ENCODE measurements at regions not wholly inside any gene's neighbourhood (a gene's known extent, or its start where the extent isn't known, plus 50 kb on each side); places are given as distances from the start of the nearest gene placed in this dataset.
"Not testable (repeated sequence)": the region's sequence is repeated elsewhere in the genome, so short reads cannot be mapped to it uniquely, and the experiment has no call there.

DNA sequence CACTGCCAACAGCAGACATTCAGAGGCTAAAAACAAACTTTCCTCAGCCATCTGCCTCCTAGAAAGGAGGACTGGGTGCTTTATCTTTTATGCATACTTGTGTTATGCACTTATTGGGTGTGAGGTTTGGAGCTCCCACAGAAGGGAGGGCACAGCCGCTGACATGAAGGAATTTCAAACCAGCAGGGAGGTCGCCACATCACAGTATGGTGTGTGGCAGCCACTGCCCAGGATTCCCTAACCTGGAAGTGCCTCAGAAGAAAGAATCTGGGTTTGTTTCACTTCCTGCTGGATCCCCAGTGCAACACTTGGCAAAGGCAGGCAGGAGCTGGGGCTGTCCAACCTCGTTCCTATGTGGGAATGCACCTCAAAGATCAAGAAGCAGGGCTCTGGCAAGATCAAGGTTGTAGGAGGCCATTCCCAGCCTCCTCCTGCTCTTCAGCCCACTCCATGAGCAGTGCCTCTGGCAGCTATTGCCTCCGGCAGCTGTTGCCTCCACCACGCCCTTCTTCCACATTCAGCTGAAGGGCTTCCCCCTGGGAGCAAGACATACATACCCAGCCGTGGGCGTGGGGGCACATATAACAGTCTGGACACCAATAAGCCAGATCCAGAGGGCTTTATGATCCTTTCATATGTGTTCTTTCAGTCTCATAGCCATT is 109.0 kb upstream of the MAMLD1 start:
- Mint-ChIP-seq H3K4me1 (peaks cover 6% of the 10 kb centered on the region), H3K27me3 (no peaks in the 10 kb centered on the region), H3K27ac (no peak overlapping the region), H3K36me3 (ENCODE audit: low read depth) (no peaks in the 10 kb centered on the region), H3K4me3 (no peak overlapping the region), H3K9me3 (no peaks in the 10 kb centered on the region)
- intact Hi-C loops (cut with micrococcal nuclease), result no loop called here
- DNase-seq, result no peak

DNA sequence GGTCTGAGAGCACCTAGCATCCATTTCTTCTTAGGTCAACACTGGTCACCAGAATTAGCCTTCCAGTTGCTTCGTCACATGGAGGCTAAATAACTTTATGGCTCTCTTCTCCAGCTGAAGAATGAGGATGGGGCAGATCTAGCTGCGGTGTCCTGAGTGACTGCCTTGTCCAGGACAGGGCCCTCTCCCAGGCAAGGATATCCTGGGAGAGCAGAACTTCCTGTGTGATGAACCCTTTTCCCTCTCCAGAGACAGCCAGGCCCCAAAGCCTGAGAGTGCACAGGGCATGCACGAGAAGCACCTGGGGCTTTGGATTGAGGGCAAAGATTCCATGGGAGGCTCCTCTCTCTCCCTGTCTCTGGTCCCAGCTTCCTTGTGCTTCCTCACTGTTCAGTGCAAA is 108.2 kb upstream of the MAMLD1 start:
- no peaks in the 10 kb centered on the region for H3K9me3 Mint-ChIP-seq
- peaks cover 6% of the 10 kb centered on the region for H3K4me1 Mint-ChIP-seq
- no peak for DNase-seq
- no peak overlapping the region for H3K27ac Mint-ChIP-seq
- H3K4me3 Mint-ChIP-seq, result no peak overlapping the region
- intact Hi-C loops (cut with micrococcal nuclease), result no loop called here
- no peaks in the 10 kb centered on the region for H3K27me3 Mint-ChIP-seq
- H3K36me3 Mint-ChIP-seq (ENCODE audit: low read depth), result no peaks in the 10 kb centered on the region

DNA sequence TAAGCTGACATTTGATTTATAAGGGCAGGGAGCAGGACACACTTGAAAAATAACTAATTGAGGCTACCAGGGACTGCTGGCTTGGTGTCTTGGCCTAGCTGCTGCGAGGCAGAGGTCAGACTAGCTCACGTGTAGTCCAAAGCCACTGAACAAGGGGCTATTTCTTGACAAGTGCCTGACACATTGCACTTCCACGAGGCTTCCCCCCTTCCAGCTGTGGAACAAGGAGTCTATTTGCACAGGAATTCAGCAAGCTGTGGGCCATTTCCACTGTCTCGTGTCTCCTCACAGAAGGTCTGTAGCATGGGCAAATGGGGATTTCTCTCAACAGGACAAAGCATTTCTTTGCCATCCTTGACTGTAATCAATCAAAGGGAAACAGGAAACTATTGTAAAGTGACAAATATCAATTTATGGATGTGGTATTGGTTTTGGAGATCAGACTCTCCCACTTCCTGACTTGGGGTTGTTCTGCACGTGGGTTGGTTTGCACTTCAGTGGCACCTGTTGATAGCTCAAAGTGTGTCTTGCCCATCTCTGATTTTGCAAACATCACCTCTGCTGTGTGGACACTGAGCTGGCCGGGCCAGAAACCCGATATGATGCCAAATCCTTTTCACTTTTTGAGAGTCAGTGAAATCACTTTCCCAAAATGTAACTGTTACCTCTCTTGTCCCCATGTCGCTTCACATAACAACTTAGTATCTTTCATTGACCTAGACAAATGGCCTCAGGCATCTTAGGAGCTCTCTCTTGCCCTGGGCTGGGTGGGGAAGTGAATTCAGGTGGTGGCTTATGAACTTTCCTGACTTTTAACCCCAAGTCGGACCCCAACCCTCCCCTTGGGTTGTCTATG is 107.4 kb upstream of the MAMLD1 start:
- intact Hi-C loops (cut with micrococcal nuclease), result no loop called here
- Mint-ChIP-seq H3K36me3 (ENCODE audit: low read depth) (no peaks in the 10 kb centered on the region), H3K27me3 (no peaks in the 10 kb centered on the region), H3K4me1 (peaks cover 6% of the 10 kb centered on the region), H3K9me3 (no peaks in the 10 kb centered on the region), H3K4me3 (no peak overlapping the region), H3K27ac (no peak overlapping the region)
- DNase-seq, result no peak

DNA sequence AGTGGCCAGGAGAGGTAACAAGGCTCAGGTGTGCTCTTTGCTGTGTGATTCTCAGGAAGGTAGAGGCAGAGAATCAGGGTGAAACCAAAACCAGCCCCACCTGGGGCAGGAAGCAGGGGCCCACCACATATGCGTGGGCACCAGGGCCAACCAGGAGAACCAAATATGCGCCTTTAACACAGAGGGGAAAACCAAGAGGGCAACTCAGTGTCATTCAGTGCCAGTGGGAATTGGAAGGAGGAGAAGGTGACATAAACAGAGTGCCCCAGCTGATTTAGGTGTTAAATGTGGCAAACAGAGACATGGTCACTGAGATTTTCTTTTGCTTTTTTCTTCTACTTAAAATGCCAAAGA is 106.8 kb upstream of the MAMLD1 start:
- Mint-ChIP-seq H3K36me3 (ENCODE audit: low read depth) (no peaks in the 10 kb centered on the region), H3K4me1 (peaks cover 6% of the 10 kb centered on the region), H3K27me3 (no peaks in the 10 kb centered on the region), H3K27ac (no peak overlapping the region), H3K4me3 (no peak overlapping the region), H3K9me3 (no peaks in the 10 kb centered on the region)
- DNase-seq, result no peak
- intact Hi-C loops (cut with micrococcal nuclease), result no loop called here

- H3K4me1 Mint-ChIP-seq, result peaks cover 6% of the 10 kb centered on the region
- no peaks in the 10 kb centered on the region for H3K36me3 Mint-ChIP-seq (ENCODE audit: low read depth)
- intact Hi-C loops (cut with micrococcal nuclease), result no loop called here
- no peak for DNase-seq
- H3K9me3 Mint-ChIP-seq, result no peaks in the 10 kb centered on the region
- no peaks in the 10 kb centered on the region for H3K27me3 Mint-ChIP-seq
- no peak overlapping the region for H3K27ac Mint-ChIP-seq
- H3K4me3 Mint-ChIP-seq, result no peak overlapping the region
Measured at GRCh38 chrX:150257353-150258175, 105.6 kb upstream of the MAMLD1 start.

DNA sequence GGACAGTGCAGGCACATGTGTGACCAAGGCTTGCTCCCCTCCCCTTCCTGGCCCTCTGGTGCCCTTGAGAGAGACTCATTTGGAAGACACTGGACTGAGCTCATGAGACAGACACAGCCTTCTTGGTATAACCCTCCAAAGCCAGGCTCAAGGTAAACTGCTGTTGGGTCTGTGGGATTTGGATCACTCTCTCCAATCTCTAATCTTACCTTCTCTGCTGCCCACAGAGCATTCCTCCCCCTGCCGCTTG is 105.0 kb upstream of the MAMLD1 start:
- Mint-ChIP-seq H3K9me3 (no peaks in the 10 kb centered on the region), H3K36me3 (ENCODE audit: low read depth) (no peaks in the 10 kb centered on the region), H3K4me1 (peaks cover 6% of the 10 kb centered on the region), H3K27me3 (peaks cover 3% of the 10 kb centered on the region), H3K27ac (no peak overlapping the region), H3K4me3 (no peak overlapping the region)
- DNase-seq, result no peak
- intact Hi-C loops (cut with micrococcal nuclease), result no loop called here

DNA sequence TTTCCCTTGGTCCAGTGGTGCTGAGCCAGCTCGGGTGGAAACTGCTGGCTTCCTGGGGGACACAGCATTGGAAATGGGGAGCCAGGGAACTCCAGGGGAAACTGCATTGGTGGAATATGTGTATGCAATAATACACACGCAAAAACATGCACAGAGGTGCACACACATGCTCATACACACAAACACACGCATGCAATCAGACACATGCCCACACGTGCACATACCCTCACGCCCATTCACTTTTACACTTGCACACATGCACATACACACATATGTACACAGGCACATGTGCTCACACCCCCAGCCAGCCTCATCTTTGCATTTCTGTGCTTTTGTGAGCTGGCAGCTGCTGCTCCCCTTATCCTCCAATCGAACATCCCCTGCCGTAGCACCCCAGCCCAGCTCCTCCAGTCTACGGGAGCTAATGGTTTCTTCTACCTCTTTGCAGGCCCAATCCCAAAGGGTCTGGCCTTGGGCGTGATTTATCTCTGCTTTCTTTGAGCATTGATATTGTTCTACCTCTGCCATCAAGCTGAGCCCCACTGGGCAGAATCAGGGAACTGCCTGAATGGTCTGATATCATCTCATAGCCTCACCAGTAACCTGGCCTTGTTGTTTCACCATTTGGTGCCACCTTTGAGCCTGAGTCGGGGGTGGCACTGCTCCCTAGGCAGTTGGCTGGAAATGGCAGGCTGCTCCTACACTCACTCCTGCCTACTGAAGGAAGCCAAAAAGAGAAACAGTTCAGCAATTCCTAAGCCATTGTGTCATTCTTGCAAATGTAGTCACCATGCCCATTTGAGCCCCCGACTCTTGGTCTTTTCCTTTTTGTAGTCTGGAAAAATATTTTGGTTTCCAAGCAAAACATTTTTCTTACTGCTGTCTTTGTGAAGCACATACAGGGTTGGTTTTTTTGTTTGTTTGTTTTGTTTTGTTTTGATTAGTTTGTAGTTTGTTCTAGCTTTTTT is 104.4 kb upstream of the MAMLD1 start:
- DNase-seq, result no peak
- no peaks in the 10 kb centered on the region for H3K36me3 Mint-ChIP-seq (ENCODE audit: low read depth)
- H3K27ac Mint-ChIP-seq, result no peak overlapping the region
- H3K4me3 Mint-ChIP-seq, result no peak overlapping the region
- H3K27me3 Mint-ChIP-seq, result peaks cover 3% of the 10 kb centered on the region
- intact Hi-C loops (cut with micrococcal nuclease), result no loop called here
- no peaks in the 10 kb centered on the region for H3K9me3 Mint-ChIP-seq
- peaks cover 6% of the 10 kb centered on the region for H3K4me1 Mint-ChIP-seq

DNA sequence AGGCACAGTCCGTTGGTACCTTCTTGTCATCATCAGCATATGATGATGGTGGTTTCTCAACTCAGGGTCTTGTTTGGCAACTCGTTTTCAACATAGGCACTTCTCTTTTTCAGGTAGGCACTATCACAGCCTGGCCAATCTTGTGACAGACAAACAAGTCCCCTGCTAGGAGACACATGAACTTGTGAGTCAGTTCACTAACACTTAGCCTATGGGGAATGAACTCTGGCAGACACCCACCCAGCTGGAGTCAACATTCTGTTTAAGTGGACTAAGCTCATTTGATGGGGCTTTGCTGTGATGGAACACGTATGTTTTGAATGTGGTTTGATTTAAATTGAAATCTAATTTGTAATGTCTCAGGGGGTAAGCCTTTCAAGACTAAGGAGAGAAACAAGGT is 100.7 kb upstream of the MAMLD1 start:
- Mint-ChIP-seq H3K9me3 (no peaks in the 10 kb centered on the region), H3K27me3 (peaks cover 3% of the 10 kb centered on the region), H3K4me1 (no peaks in the 10 kb centered on the region), H3K27ac (no peak overlapping the region), H3K36me3 (ENCODE audit: low read depth) (no peaks in the 10 kb centered on the region), H3K4me3 (no peak overlapping the region)
- DNase-seq, result no peak
- intact Hi-C loops (cut with micrococcal nuclease), result no loop called here

GRCh38 chrX:150268839-150269355 is 94.2 kb upstream of the MAMLD1 start:
- no peaks in the 10 kb centered on the region for H3K36me3 Mint-ChIP-seq (ENCODE audit: low read depth)
- no peaks in the 10 kb centered on the region for H3K4me1 Mint-ChIP-seq
- H3K27ac Mint-ChIP-seq, result no peak overlapping the region
- no peak overlapping the region for H3K4me3 Mint-ChIP-seq
- no peak for DNase-seq
- intact Hi-C loops (cut with micrococcal nuclease), result no loop called here
- H3K27me3 Mint-ChIP-seq, result no peaks in the 10 kb centered on the region
- no peaks in the 10 kb centered on the region for H3K9me3 Mint-ChIP-seq

- intact Hi-C loops (cut with micrococcal nuclease), result no loop called here
- no peak overlapping the region for H3K27ac Mint-ChIP-seq
Measured at GRCh38 chrX:150269605-150270254, 93.4 kb upstream of the MAMLD1 start.

DNA sequence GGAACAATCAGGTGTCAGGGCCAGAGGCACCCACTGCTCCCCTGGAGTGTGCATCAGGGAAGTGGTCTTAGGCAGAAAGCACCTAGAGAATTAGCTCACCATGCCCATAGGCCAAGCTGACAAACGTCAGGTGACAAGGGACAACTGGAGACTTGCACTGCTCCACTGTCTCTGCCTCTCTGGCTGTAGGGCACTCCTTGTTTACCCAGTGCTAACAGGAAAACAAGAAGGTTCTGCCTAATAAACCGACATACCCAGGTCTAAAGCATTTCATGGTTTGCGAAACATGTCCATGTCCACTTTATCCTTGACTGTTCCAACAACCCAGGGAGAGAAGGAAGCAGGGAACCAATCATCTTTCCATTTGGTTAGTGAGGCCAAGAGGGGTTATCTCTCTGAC is 92.5 kb upstream of the MAMLD1 start:
- Mint-ChIP-seq H3K27me3 (no peaks in the 10 kb centered on the region), H3K27ac (no peak overlapping the region), H3K4me1 (no peaks in the 10 kb centered on the region), H3K36me3 (ENCODE audit: low read depth) (no peaks in the 10 kb centered on the region), H3K4me3 (no peak overlapping the region), H3K9me3 (no peaks in the 10 kb centered on the region)
- DNase-seq, result no peak
- intact Hi-C loops (cut with micrococcal nuclease), result no loop called here

More at GRCh38 chrX:150269605-150270254, 93.4 kb upstream of the MAMLD1 start:
- no peak for DNase-seq
- H3K36me3 Mint-ChIP-seq (ENCODE audit: low read depth), result no peaks in the 10 kb centered on the region
- no peaks in the 10 kb centered on the region for H3K9me3 Mint-ChIP-seq
- H3K4me3 Mint-ChIP-seq, result no peak overlapping the region
- no peaks in the 10 kb centered on the region for H3K27me3 Mint-ChIP-seq
- H3K4me1 Mint-ChIP-seq, result no peaks in the 10 kb centered on the region

DNA sequence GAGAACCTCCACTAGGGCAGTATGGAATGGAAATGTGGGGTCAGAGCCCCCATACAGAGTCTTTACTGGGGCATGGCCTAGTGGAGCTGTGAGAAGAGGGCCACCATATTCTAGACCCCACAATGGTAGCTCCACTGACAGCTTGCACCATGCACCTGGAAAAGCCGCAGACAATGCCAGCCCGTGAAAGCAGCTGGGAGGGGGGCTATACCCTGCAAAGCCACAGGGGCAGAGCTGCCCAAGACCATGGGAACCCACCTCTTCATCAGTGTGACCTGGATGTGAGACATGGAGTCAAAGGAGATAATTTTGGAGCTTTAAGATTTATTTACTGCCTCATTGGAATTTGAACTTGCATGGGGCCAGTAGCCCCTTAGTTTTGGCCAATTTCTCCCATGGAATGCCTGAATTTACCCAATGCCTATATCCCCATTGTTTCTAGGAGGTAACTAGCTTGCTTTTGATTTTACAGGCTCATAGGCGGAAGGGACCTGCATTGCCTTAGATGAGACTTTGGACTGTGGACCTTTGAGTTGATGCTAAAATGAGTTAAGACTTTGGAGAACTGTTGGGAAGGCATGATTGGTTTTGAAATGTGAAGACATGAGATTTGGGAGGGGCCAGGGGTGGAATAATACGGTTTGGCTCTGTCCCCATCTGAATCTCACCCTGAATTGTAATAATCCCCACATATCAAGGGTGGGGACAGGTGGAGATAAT is 89.4 kb upstream of the MAMLD1 start:
- H3K27ac Mint-ChIP-seq; H3K9me3 Mint-ChIP-seq; DNase-seq; H3K4me3 Mint-ChIP-seq; H3K27me3 Mint-ChIP-seq; intact Hi-C loops (cut with micrococcal nuclease); H3K4me1 Mint-ChIP-seq; H3K36me3 Mint-ChIP-seq (ENCODE audit: low read depth): not testable (repeated sequence)
